Natural killer cell (primary cell): ENCODE measurements at regions not wholly inside any gene's neighbourhood (a gene's known extent, or its start where the extent isn't known, plus 50 kb on each side); places are given as distances from the start of the nearest gene placed in this dataset.

Experiments
- ATAC-seq, 3 donors: fragments of 150-1000 bp in 2 of 3; fragments of 200-7000 bp in 1 of 3; cut with Tn5 transposase; 1 replicate in 1 of 3; 2 replicates in 2 of 3; pipeline ENCODE4 v1.10.0; 2021; ENCODE audit warnings: mild to moderate bottlenecking in 2 of 3, moderate library complexity in 2 of 3
- DNase-seq, 2 donors: peaks; one replicate each; pipeline versions ENCODE4 v3.0.0 to v3.0.0-alpha.2; 2013 to 2021; ENCODE audit warnings: mixed read lengths in 1 of 2
- H3K27ac ChIP-seq: one replicate; pipeline ENCODE4 v1.5.1; 2013; ENCODE audit warnings: mild to moderate bottlenecking, low read length
- H3K27me3 ChIP-seq: one replicate; pipeline ENCODE4 v1.6.1; 2013; ENCODE audit warnings: low read length; ENCODE audit not compliant: control insufficient read depth, insufficient read depth
- H3K36me3 ChIP-seq: one replicate; pipeline ENCODE4 v1.6.1; 2013; ENCODE audit warnings: low read length; ENCODE audit not compliant: control insufficient read depth, insufficient read depth
- H3K4me1 ChIP-seq: one replicate; pipeline ENCODE4 v1.6.1; 2013; ENCODE audit warnings: low read length; ENCODE audit not compliant: control insufficient read depth, insufficient read depth
- H3K4me3 ChIP-seq: one replicate; pipeline ENCODE4 v1.5.1; 2013; ENCODE audit warnings: low read length
- H3K9me3 ChIP-seq: one replicate; pipeline ENCODE4 v1.6.1; 2013; ENCODE audit warnings: low read length; ENCODE audit not compliant: control insufficient read depth, insufficient read depth
- H3K27ac Mint-ChIP-seq, 2 donors: one replicate each; pipeline ENCODE4 v1.8.0; 2022; ENCODE audit warnings: mild to moderate bottlenecking in 2 of 2, mixed read lengths in 2 of 2, moderate library complexity in 1 of 2
- H3K27me3 Mint-ChIP-seq, 2 donors: one replicate each; pipeline ENCODE4 v1.8.0; 2022; ENCODE audit warnings: low read depth in 2 of 2, mixed read lengths in 2 of 2
- H3K36me3 Mint-ChIP-seq: one replicate; pipeline ENCODE4 v1.8.0; 2022; ENCODE audit warnings: mixed read lengths
- H3K4me1 Mint-ChIP-seq, 2 donors: one replicate each; pipeline ENCODE4 v1.8.0; 2022; ENCODE audit warnings: mixed read lengths in 2 of 2
- H3K4me3 Mint-ChIP-seq: one replicate; pipeline ENCODE4 v1.8.0; 2022; ENCODE audit warnings: mild to moderate bottlenecking, moderate library complexity, mixed read lengths
- H3K9me3 Mint-ChIP-seq, 2 donors: one replicate each; pipeline ENCODE4 v1.8.0; 2022; ENCODE audit warnings: mixed read lengths in 2 of 2
- CTCF ChIP-seq: fragments of 200-600 bp; IDR thresholded peaks from one replicate; pipeline ENCODE4 v1.8.0; 2022; ENCODE audit warnings: antibody characterized with exemption
- WGBS: methylation state at CpG from one replicate; pipeline ENCODE4 v1.1.7; 2013; ENCODE audit warnings: missing lambda C conversion rate; ENCODE audit not compliant: insufficient coverage; 5-methylcytosine and 5-hydroxymethylcytosine counted together
- intact Hi-C: fragments of 100-400 bp; cut with micrococcal nuclease; formaldehyde crosslinking; loops from one replicate; pipeline ENCODE4 v1.14.2; 2022

DNA sequence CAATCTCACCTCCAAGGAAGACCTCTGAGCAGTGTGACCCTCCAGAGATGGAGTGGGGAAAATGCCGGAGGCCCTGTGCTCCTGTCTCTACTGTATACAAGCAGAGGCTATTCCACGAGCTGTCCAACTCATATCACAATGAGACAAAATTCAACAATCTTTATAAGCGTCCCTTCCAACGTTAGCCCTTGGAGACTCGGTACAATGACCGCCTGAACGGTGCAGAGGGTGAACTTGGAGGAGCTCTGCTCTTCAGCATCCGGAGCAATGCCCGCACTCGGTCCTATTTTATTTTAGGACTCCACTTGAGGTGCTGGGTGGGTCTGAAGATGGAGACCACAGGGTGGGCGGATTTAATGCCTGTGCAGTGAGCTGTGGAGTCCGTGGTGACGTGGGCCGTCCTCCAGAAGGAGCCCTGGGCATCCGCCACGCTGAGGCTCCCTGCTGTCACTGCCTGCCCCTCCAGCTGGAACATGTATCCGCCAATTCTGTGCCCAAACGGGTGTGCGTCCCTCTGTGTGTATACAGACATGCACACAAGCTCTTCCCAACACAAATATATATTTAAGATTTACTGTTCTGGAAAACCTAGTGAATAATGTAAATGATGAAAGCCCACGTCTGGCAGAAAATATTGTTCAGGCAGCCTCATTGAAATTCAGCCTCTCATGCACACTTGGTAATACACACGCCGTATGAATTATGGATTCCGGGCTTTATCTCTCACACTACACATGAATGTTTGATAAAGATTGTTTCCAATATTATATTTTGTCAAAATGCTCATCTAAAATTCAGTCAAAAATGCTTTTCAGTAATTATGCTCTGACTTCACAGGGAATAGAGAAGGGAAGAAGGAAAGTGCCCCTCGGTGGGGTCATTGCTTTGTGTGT is 239.9 kb upstream of the ZMIZ1 start:
- H3K36me3 ChIP-seq, result no peaks in the 10 kb centered on the region
- intact Hi-C loops, result no loop called here
- H3K4me1 Mint-ChIP-seq, result no peaks in the 10 kb centered on the region
- H3K27ac Mint-ChIP-seq, result no peak overlapping the region
- H3K9me3 Mint-ChIP-seq, result no peaks in the 10 kb centered on the region
- peaks cover 13 to 37% of the 10 kb centered on the region in 2 donors for H3K27me3 Mint-ChIP-seq
- H3K27me3 ChIP-seq, result no peaks in the 10 kb centered on the region
- H3K4me3 ChIP-seq, result no peak overlapping the region
- no peak overlapping the region for H3K27ac ChIP-seq
- DNase-seq, result no peak
- no peak overlapping the region for H3K4me3 Mint-ChIP-seq
- no peaks in the 10 kb centered on the region for H3K4me1 ChIP-seq
- no peaks in the 10 kb centered on the region for H3K9me3 ChIP-seq
- WGBS, result 87% methylated on average over 19 of the region's 24 CpGs
- no peak for ATAC-seq
- no peaks in the 10 kb centered on the region for H3K36me3 Mint-ChIP-seq
- no peak for TF ChIP-seq CTCF

- TF ChIP-seq CTCF, result no peak
- no peak overlapping the region for H3K27ac Mint-ChIP-seq
- H3K4me3 ChIP-seq, result no peak overlapping the region
- H3K4me1 ChIP-seq, result no peaks in the 10 kb centered on the region
- H3K9me3 Mint-ChIP-seq, result no peaks in the 10 kb centered on the region
- DNase-seq, result no peak
- H3K27ac ChIP-seq, result no peak overlapping the region
- no peaks in the 10 kb centered on the region for H3K36me3 ChIP-seq
- no peaks in the 10 kb centered on the region for H3K27me3 ChIP-seq
- H3K36me3 Mint-ChIP-seq, result no peaks in the 10 kb centered on the region
- 79% methylated on average over 9 of the region's 9 CpGs for whole genome bisulfite sequencing
- H3K9me3 ChIP-seq, result no peaks in the 10 kb centered on the region
- intact Hi-C loops, result no loop called here
- ATAC-seq, result no peak
- H3K27me3 Mint-ChIP-seq, result peaks cover 9 to 31% of the 10 kb centered on the region in 2 donors
- H3K4me3 Mint-ChIP-seq, result no peak overlapping the region
- H3K4me1 Mint-ChIP-seq, result no peaks in the 10 kb centered on the region
Measured at GRCh38 chr10:78829565-78829964, 239.2 kb upstream of the ZMIZ1 start.

DNA sequence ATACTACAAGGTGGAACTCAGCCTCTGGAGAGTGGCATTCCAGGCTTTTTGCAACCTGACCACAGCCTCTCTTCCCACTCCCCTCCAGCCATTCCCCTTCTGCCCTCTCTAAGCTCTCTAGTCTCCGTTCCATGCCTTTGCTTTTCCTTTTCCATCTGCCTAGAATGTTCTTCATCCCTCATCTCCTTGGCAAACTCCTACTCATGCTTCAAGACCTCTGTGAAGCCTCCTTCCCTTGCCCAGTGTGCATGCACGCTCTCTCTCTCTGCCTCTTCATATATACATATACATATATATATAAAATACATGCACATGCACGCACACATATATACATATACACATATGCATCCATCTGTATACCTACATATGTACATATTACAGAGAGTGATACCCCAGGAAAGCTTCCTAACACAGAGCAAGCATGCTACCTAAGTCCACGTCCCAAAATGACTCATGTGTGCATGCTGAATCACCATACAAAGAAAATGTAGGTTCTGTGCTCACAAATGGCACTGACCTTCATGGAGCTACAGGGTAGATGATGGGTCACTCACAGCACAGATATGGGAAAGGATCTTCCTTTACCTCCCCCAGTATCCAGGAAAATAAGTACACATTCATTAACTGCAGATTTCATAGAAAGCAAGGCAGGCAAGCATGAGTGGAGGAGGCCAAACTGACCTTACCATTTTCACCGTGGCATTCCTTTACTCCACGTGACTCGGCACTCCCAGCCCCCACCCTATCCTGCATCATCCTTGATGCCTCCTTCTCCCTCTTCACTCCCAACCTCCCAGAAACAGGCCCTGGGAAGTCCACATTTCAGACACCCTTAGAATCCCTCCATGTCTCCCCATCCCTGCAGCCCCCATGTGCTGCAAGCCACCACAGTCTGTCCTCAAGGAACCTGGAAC is 238.4 kb upstream of the ZMIZ1 start:
- H3K4me3 ChIP-seq, result no peak overlapping the region
- H3K4me1 Mint-ChIP-seq, result no peaks in the 10 kb centered on the region
- no peaks in the 10 kb centered on the region for H3K36me3 Mint-ChIP-seq
- DNase-seq, result no peak
- no peaks in the 10 kb centered on the region for H3K9me3 ChIP-seq
- no peak for ATAC-seq
- intact Hi-C loops, result no loop called here
- peaks cover 15 to 37% of the 10 kb centered on the region in 2 donors for H3K27me3 Mint-ChIP-seq
- no peak overlapping the region for H3K27ac ChIP-seq
- 59% methylated on average over 7 of the region's 7 CpGs for WGBS
- no peaks in the 10 kb centered on the region for H3K4me1 ChIP-seq
- no peaks in the 10 kb centered on the region for H3K36me3 ChIP-seq
- no peaks in the 10 kb centered on the region for H3K9me3 Mint-ChIP-seq
- H3K4me3 Mint-ChIP-seq, result no peak overlapping the region
- no peak for TF ChIP-seq CTCF
- no peak overlapping the region for H3K27ac Mint-ChIP-seq
- H3K27me3 ChIP-seq, result no peaks in the 10 kb centered on the region
